ENCODE measurements at regions not wholly inside any gene's neighbourhood (a gene's known extent, or its start where the extent isn't known, plus 50 kb on each side); places are given as distances from the start of the nearest gene placed in this dataset.

DNA sequence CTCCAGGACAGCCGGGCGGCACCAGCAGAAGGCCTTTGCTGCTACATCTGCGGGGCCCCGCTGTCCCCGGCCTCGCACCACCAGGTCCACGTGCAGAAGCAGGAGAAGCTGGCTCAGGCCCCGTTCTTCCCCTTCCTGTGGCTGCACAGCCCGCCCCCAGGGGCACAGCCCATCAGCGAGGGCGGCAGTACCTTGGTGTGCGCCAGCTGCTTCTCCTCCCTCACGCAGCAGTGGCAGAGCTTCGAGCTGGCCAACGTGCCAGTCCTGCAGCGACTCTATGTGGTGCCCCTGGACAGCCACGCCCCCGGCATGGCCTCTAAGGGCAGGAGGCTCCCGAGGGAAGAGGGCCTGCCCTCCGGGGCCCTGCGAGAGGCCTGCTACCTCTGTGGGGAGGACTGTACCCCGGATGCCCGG lies 58.3 kb upstream of the CIBAR2 start:
- TF ChIP-seq, protein P1, sequence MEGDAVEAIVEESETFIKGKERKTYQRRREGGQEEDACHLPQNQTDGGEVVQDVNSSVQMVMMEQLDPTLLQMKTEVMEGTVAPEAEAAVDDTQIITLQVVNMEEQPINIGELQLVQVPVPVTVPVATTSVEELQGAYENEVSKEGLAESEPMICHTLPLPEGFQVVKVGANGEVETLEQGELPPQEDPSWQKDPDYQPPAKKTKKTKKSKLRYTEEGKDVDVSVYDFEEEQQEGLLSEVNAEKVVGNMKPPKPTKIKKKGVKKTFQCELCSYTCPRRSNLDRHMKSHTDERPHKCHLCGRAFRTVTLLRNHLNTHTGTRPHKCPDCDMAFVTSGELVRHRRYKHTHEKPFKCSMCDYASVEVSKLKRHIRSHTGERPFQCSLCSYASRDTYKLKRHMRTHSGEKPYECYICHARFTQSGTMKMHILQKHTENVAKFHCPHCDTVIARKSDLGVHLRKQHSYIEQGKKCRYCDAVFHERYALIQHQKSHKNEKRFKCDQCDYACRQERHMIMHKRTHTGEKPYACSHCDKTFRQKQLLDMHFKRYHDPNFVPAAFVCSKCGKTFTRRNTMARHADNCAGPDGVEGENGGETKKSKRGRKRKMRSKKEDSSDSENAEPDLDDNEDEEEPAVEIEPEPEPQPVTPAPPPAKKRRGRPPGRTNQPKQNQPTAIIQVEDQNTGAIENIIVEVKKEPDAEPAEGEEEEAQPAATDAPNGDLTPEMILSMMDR (conservative IDR thresholded peaks at IDR 0.05; ENCODE audit: low read length), result no peak
- TF ChIP-seq EZH2phosphoT487 (IDR thresholded peaks at IDR 0.05; ENCODE audit: borderline replicate concordance), result no peak

Data from Loucy (cell line).